ENCODE measurements at regions not wholly inside any gene's neighbourhood (a gene's known extent, or its start where the extent isn't known, plus 50 kb on each side); places are given as distances from the start of the nearest gene placed in this dataset.
"Not testable (repeated sequence)": the region's sequence is repeated elsewhere in the genome, so short reads cannot be mapped to it uniquely, and the experiment has no call there.

- no peak overlapping the region for H3K27ac ChIP-seq (ENCODE audit: low read depth in 2 of 2, low read length in 1 of 2)
These were observed 198.4 kb upstream of the TENT5A start for GRCh38 chr6:81950877-81951276.

GRCh38 chr6:81948861-81949260 lies 196.4 kb upstream of the TENT5A start:
- Histone ChIP-seq H3K9me3 (ENCODE audit: control insufficient read depth in 2 of 2, insufficient read depth in 1 of 2, low read depth in 1 of 2, low read length in 1 of 2) (no peaks in the 10 kb centered on the region), H3K36me3 (ENCODE audit: control insufficient read depth in 2 of 2, insufficient read depth in 2 of 2, low read length in 1 of 2) (no peaks in the 10 kb centered on the region), H3K27me3 (ENCODE audit: control insufficient read depth in 1 of 2, insufficient read depth in 2 of 2, low read length in 2 of 2) (no peaks in the 10 kb centered on the region), H3K27ac (ENCODE audit: low read depth in 2 of 2, low read length in 1 of 2) (no peak overlapping the region), H3K4me3 (ENCODE audit: low read depth in 1 of 2, low read length in 2 of 2) (no peak overlapping the region), H3K4me1 (ENCODE audit: control insufficient read depth in 2 of 2, insufficient read depth in 2 of 2, low read length in 1 of 2) (no peaks in the 10 kb centered on the region)

More at GRCh38 chr6:81950877-81951276, 198.4 kb upstream of the TENT5A start:
- H3K36me3 ChIP-seq (ENCODE audit: control insufficient read depth in 2 of 2, insufficient read depth in 2 of 2, low read length in 1 of 2) = no peaks in the 10 kb centered on the region
- H3K4me1 ChIP-seq (ENCODE audit: control insufficient read depth in 2 of 2, insufficient read depth in 2 of 2, low read length in 1 of 2) = no peaks in the 10 kb centered on the region
- H3K9me3 ChIP-seq (ENCODE audit: control insufficient read depth in 2 of 2, insufficient read depth in 1 of 2, low read depth in 1 of 2, low read length in 1 of 2) = no peaks in the 10 kb centered on the region
- H3K27me3 ChIP-seq (ENCODE audit: control insufficient read depth in 1 of 2, insufficient read depth in 2 of 2, low read length in 2 of 2) = no peaks in the 10 kb centered on the region
- 20 to 25% methylated on average over 1 of the region's 1 CpG for WGBS, 2 donors
- H3K4me3 ChIP-seq (ENCODE audit: low read depth in 1 of 2, low read length in 2 of 2) = no peak overlapping the region

GRCh38 chr6:81948196-81948595 lies 195.7 kb upstream of the TENT5A start:
- not testable (repeated sequence) for H3K27me3 ChIP-seq (ENCODE audit: control insufficient read depth in 1 of 2, insufficient read depth in 2 of 2, low read length in 2 of 2); H3K36me3 ChIP-seq (ENCODE audit: control insufficient read depth in 2 of 2, insufficient read depth in 2 of 2, low read length in 1 of 2); H3K9me3 ChIP-seq (ENCODE audit: control insufficient read depth in 2 of 2, insufficient read depth in 1 of 2, low read depth in 1 of 2, low read length in 1 of 2); H3K4me3 ChIP-seq (ENCODE audit: low read depth in 1 of 2, low read length in 2 of 2); H3K27ac ChIP-seq (ENCODE audit: low read depth in 2 of 2, low read length in 1 of 2); H3K4me1 ChIP-seq (ENCODE audit: control insufficient read depth in 2 of 2, insufficient read depth in 2 of 2, low read length in 1 of 2)
- 82 to 89% methylated on average over 4 of the region's 4 CpGs for WGBS, 2 donors

- 84 to 86% methylated on average over 2 of the region's 2 CpGs for whole genome bisulfite sequencing, 2 donors
- Histone ChIP-seq H3K36me3 (ENCODE audit: control insufficient read depth in 2 of 2, insufficient read depth in 2 of 2, low read length in 1 of 2) (no peaks in the 10 kb centered on the region), H3K27ac (ENCODE audit: low read depth in 2 of 2, low read length in 1 of 2) (no peak overlapping the region), H3K4me1 (ENCODE audit: control insufficient read depth in 2 of 2, insufficient read depth in 2 of 2, low read length in 1 of 2) (no peaks in the 10 kb centered on the region), H3K27me3 (ENCODE audit: control insufficient read depth in 1 of 2, insufficient read depth in 2 of 2, low read length in 2 of 2) (no peaks in the 10 kb centered on the region), H3K4me3 (ENCODE audit: low read depth in 1 of 2, low read length in 2 of 2) (no peak overlapping the region), H3K9me3 (ENCODE audit: control insufficient read depth in 2 of 2, insufficient read depth in 1 of 2, low read depth in 1 of 2, low read length in 1 of 2) (no peaks in the 10 kb centered on the region)
These were observed 192.2 kb upstream of the TENT5A start for GRCh38 chr6:81944661-81945060.

GRCh38 chr6:81942842-81943241 lies 190.4 kb upstream of the TENT5A start:
- H3K36me3 ChIP-seq (ENCODE audit: control insufficient read depth in 2 of 2, insufficient read depth in 2 of 2, low read length in 1 of 2); H3K4me3 ChIP-seq (ENCODE audit: low read depth in 1 of 2, low read length in 2 of 2); H3K4me1 ChIP-seq (ENCODE audit: control insufficient read depth in 2 of 2, insufficient read depth in 2 of 2, low read length in 1 of 2); H3K27me3 ChIP-seq (ENCODE audit: control insufficient read depth in 1 of 2, insufficient read depth in 2 of 2, low read length in 2 of 2); H3K9me3 ChIP-seq (ENCODE audit: control insufficient read depth in 2 of 2, insufficient read depth in 1 of 2, low read depth in 1 of 2, low read length in 1 of 2); H3K27ac ChIP-seq (ENCODE audit: low read depth in 2 of 2, low read length in 1 of 2): not testable (repeated sequence)
- 85 to 91% methylated on average over 2 to 3 of the region's 3 CpGs for WGBS, 2 donors

GRCh38 chr6:81942067-81942370 lies 189.5 kb upstream of the TENT5A start:
- H3K9me3 ChIP-seq (ENCODE audit: control insufficient read depth in 2 of 2, insufficient read depth in 1 of 2, low read depth in 1 of 2, low read length in 1 of 2) = no peaks in the 10 kb centered on the region

GRCh38 chr6:81940451-81940985 lies 188.0 kb upstream of the TENT5A start:
- H3K4me3 ChIP-seq (ENCODE audit: low read depth in 1 of 2, low read length in 2 of 2) = no peak overlapping the region
- no peak overlapping the region for H3K27ac ChIP-seq (ENCODE audit: low read depth in 2 of 2, low read length in 1 of 2)
- WGBS, 2 donors = 15 to 25% methylated on average over 1 of the region's 1 CpG

More at GRCh38 chr6:81942067-81942370, 189.5 kb upstream of the TENT5A start:
- no peak overlapping the region for H3K27ac ChIP-seq (ENCODE audit: low read depth in 2 of 2, low read length in 1 of 2)
- 68 to 78% methylated on average over 3 of the region's 3 CpGs for WGBS, 2 donors
- H3K4me1 ChIP-seq (ENCODE audit: control insufficient read depth in 2 of 2, insufficient read depth in 2 of 2, low read length in 1 of 2) = no peaks in the 10 kb centered on the region
- H3K4me3 ChIP-seq (ENCODE audit: low read depth in 1 of 2, low read length in 2 of 2) = no peak overlapping the region
- H3K27me3 ChIP-seq (ENCODE audit: control insufficient read depth in 1 of 2, insufficient read depth in 2 of 2, low read length in 2 of 2) = no peaks in the 10 kb centered on the region
- H3K36me3 ChIP-seq (ENCODE audit: control insufficient read depth in 2 of 2, insufficient read depth in 2 of 2, low read length in 1 of 2) = no peaks in the 10 kb centered on the region

GRCh38 chr6:81939766-81940165 lies 187.3 kb upstream of the TENT5A start:
- peak overlapping the region; percentile 39 to 60 for H3K27ac ChIP-seq (ENCODE audit: low read depth in 2 of 2, low read length in 1 of 2)
- no peaks in the 10 kb centered on the region for H3K36me3 ChIP-seq (ENCODE audit: control insufficient read depth in 2 of 2, insufficient read depth in 2 of 2, low read length in 1 of 2)
- 61% methylated on average over 3 of the region's 3 CpGs for WGBS, 2 donors
- no peak overlapping the region for H3K4me3 ChIP-seq (ENCODE audit: low read depth in 1 of 2, low read length in 2 of 2)
- no peaks in the 10 kb centered on the region for H3K4me1 ChIP-seq (ENCODE audit: control insufficient read depth in 2 of 2, insufficient read depth in 2 of 2, low read length in 1 of 2)
- no peaks in the 10 kb centered on the region for H3K27me3 ChIP-seq (ENCODE audit: control insufficient read depth in 1 of 2, insufficient read depth in 2 of 2, low read length in 2 of 2)
- no peaks in the 10 kb centered on the region for H3K9me3 ChIP-seq (ENCODE audit: control insufficient read depth in 2 of 2, insufficient read depth in 1 of 2, low read depth in 1 of 2, low read length in 1 of 2)

More at GRCh38 chr6:81940451-81940985, 188.0 kb upstream of the TENT5A start:
- Histone ChIP-seq H3K4me1 (ENCODE audit: control insufficient read depth in 2 of 2, insufficient read depth in 2 of 2, low read length in 1 of 2) (no peaks in the 10 kb centered on the region), H3K36me3 (ENCODE audit: control insufficient read depth in 2 of 2, insufficient read depth in 2 of 2, low read length in 1 of 2) (no peaks in the 10 kb centered on the region), H3K9me3 (ENCODE audit: control insufficient read depth in 2 of 2, insufficient read depth in 1 of 2, low read depth in 1 of 2, low read length in 1 of 2) (no peaks in the 10 kb centered on the region), H3K27me3 (ENCODE audit: control insufficient read depth in 1 of 2, insufficient read depth in 2 of 2, low read length in 2 of 2) (no peaks in the 10 kb centered on the region)

GRCh38 chr6:81938991-81939732 lies 186.7 kb upstream of the TENT5A start:
- Histone ChIP-seq H3K36me3 (ENCODE audit: control insufficient read depth in 2 of 2, insufficient read depth in 2 of 2, low read length in 1 of 2) (no peaks in the 10 kb centered on the region), H3K9me3 (ENCODE audit: control insufficient read depth in 2 of 2, insufficient read depth in 1 of 2, low read depth in 1 of 2, low read length in 1 of 2) (no peaks in the 10 kb centered on the region), H3K27me3 (ENCODE audit: control insufficient read depth in 1 of 2, insufficient read depth in 2 of 2, low read length in 2 of 2) (no peaks in the 10 kb centered on the region), H3K27ac (ENCODE audit: low read depth in 2 of 2, low read length in 1 of 2) (peak overlapping the region; percentile 60 to 86), H3K4me3 (ENCODE audit: low read depth in 1 of 2, low read length in 2 of 2) (no peak overlapping the region), H3K4me1 (ENCODE audit: control insufficient read depth in 2 of 2, insufficient read depth in 2 of 2, low read length in 1 of 2) (no peaks in the 10 kb centered on the region)
- WGBS, 2 donors = 43 to 48% methylated on average over 3 of the region's 3 CpGs
